MV-4-11 (cell line): ENCODE measurements at regions not wholly inside any gene's neighbourhood (a gene's known extent, or its start where the extent isn't known, plus 50 kb on each side); places are given as distances from the start of the nearest gene placed in this dataset.
A peak's percentile ranks its signal among the peaks of the same experiment; 100 is the strongest.
"Not testable (repeated sequence)": the region's sequence is repeated elsewhere in the genome, so short reads cannot be mapped to it uniquely, and the experiment has no call there.

Experiments
- DNase-seq: peaks from one replicate; lab custom pipeline; 2025; lab: John Stamatoyannopoulos, UW

GRCh38 chr6:144615870-144616269, 330.7 kb downstream of the UTRN start:
- no peak for DNase-seq

GRCh38 chr6:144617191-144617590, 332.1 kb downstream of the UTRN start:
- DNase-seq, result no peak

DNA sequence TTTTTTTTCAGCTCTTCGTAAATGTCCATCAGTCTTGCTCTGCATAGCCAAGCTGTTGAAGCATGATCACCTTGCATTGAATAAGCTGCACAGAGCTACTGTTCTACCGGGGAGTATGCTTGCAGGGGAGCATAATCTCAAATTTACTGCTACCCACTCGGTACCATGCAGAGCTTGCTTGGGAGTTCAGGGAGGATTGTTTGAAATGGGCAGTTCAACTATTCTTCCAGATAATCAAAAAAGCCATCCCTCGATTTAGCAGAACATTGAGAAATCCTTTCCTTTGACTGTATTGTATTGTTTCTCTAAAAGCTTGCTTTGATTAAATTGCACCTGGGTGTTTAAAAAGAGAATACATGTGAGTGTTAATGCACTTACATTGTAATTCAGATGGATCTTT, 332.6 kb downstream of the UTRN start:
- DNase-seq, result no peak

DNA sequence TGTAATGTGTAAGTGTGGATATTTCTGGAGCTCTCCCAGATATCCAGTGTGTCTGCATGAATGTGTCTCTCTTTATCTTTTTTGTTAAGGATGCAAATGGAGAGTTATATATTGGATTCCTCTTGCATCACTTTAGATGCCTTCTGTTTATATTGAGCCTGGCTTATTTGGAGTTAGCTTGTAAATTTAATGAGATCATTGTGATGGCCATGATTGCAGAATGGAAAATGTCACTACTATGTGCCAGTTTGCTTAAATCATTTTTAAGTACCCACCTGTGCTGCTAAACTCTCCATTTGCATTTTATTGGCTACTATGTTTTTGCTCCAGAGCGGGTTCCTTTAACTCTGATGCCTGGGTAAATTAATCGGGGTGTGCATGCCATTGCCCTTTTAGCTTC, 334.8 kb downstream of the UTRN start:
- DNase-seq, result no peak

DNA sequence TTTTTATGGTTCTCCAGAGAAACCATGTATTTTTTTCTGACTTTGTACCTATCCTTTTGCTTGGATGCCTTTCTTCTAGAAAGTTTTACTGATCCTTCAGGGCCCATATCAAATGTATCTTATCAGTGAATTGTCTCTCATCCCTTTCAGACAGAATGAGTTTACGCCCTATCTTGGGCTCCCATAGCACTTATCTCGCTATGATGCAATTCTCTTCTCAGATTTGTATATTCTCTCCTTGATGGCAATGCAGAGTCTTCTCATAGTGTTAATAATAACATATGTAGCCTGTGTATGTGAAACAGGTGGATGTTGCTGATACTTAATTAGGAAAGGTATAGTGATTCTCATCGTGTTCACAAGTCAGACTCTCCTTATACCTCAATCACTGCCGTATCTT, 336.2 kb downstream of the UTRN start:
- DNase-seq, result no peak

GRCh38 chr6:144624246-144624645, 339.1 kb downstream of the UTRN start:
- DNase-seq, result no peak

DNA sequence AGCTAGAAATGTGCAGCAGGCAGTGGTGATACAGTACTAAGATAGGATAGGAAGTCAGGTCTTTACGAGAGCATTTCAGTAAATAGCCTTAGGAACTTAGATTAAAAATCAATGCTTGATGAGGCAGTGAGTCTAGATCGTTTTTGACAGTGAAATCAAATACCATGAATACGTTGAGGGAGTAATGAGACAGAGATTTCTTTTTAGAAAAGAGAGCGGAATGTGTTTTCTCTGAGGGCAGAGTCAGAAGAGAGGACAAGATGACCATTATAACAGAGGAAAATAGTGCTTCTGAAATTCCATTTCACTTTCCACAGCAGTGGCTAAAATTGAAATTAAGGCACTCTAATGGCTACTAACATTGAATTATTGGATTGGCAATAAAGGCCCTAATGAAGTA, 339.6 kb downstream of the UTRN start:
- DNase-seq, result no peak

DNA sequence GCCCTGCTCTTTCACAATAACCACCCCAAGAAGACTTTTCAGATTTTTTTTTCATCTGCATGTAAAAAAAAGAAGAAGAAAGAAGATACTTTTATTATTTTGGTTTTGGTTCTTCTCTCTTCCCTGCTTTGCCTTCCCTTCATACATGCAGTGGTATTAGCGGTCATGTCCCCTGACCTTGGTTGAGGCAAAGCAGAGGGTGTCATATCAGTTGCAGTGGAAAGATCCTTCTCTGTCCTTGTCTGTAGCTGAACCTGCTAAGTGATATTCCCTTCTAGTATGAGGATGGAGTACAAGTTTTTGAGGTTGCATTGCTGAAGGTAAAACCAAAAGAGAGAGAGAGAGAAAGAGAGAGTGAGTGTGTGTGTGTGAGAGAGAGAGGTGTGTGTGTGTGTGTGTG, 345.7 kb downstream of the UTRN start:
- peak; percentile 83 for DNase-seq

DNA sequence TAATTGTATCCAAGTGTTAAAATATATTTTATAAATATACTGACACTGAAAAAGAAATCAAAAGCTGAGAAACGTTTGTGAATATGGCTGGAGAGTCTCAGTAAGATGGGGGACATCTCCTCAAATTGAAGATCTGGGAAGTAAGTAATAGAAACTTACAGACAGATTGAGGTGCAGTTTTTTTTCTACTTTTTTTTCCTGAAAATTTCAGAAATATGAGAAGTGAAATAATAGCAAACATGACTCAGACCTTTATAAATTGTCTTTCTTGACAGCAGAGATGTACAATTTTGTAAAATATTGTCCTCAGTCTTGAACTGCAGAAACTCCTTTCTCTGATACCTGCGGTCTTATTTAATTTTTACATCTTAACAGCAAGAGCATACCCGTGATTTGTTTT, 347.1 kb downstream of the UTRN start:
- DNase-seq, result peak; percentile 84

DNA sequence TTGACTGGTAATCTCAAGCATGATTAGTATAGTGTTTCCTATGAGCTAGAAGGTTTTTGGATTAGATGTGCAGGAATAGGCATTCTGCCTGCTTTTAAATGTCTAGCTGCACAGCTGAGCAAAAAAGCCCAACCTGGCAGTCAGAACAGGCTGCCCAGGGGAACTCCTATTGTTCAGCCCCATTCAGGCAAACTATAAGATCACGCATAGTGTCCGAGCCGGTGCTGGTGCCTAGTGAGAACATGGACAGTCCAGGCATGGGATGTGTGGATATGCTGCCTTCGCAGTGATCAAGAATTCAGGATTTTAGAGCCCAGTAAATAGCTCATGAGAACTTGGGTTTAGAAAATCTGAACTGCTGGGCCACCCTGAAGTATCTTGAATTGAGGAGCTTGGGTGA, 348.8 kb downstream of the UTRN start:
- DNase-seq, result no peak

GRCh38 chr6:144634371-144634770, 349.2 kb downstream of the UTRN start:
- no peak for DNase-seq

DNA sequence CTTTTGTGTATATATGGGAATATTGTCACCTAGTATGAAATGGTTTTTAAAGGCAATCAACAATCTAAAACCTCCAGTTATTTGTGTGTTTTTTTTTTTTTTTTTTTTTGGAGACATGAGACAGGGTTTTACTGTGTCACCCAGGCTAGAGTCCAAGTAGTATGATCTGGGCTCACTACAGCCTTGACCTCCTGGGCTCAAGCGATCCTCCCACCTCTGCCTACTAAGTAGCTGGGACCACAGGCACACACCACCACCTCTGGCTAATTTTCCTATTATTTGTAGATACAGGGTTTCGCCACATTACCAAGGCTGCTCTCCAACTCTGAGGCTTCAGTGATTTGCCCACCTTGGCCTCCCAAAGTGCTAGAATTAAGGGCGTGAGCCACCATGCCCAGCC, 349.9 kb downstream of the UTRN start:
- no peak for DNase-seq

DNA sequence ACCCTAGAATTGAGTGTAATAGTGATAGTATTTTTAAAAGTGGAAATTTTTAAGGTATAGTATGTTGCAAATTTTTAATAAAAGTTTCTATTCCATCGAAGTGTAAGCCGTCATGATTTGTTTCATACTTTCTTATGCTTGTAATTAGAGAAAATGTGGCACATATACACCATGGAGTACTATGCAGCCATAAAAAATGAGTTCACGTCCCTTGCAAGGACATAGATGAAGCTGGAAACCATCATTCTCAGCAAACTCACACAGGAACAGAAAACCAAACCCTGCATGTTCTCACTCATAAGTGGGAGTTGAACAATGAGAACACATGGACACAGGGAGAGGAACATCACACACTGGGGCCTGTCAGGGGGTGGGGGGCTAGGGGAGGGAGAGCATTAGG, 350.9 kb downstream of the UTRN start:
- DNase-seq, result not testable (repeated sequence)

DNA sequence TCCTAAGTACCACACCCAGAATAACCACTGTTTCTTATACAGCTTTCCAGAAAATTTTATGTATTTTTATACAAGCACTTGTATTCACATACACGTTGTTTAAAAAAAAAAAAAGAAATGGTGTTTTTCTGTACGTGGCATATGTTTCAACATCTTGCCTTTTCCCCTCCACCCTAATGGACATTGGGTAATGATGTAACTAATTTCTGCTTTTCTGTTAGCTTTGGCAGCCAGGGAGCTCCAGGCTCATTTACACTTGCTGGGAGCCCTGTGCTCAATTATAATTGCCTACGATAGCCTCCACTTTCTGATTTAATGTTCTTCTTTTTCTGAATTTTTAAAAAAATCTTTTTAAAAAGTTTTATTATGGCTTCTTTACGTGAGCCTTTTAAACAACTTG, 352.4 kb downstream of the UTRN start:
- peak; percentile 78 for DNase-seq

- no peak for DNase-seq
These were observed 354.5 kb downstream of the UTRN start for GRCh38 chr6:144639654-144640053.

DNA sequence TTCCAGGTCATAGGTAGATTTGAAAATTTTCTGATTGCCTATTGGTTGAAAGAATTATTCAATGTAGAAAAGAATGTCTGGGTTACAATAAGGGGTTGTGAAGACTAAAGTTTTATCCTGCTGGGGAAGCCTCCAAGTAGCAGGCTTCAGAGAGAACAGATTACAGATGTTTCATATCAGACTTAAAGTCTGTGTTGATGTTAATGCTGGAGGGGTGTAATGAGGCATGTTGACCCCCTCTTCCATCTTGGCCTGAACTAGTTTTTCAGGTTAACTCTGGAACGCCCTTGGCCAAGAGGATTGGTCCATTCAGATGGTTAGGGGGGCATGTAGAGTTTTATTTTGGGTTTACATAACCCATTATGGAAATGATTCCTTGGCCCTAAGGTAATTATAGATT, 356.2 kb downstream of the UTRN start:
- DNase-seq, result no peak

- DNase-seq, result no peak
These were observed 359.6 kb downstream of the UTRN start for GRCh38 chr6:144644776-144645175.

DNA sequence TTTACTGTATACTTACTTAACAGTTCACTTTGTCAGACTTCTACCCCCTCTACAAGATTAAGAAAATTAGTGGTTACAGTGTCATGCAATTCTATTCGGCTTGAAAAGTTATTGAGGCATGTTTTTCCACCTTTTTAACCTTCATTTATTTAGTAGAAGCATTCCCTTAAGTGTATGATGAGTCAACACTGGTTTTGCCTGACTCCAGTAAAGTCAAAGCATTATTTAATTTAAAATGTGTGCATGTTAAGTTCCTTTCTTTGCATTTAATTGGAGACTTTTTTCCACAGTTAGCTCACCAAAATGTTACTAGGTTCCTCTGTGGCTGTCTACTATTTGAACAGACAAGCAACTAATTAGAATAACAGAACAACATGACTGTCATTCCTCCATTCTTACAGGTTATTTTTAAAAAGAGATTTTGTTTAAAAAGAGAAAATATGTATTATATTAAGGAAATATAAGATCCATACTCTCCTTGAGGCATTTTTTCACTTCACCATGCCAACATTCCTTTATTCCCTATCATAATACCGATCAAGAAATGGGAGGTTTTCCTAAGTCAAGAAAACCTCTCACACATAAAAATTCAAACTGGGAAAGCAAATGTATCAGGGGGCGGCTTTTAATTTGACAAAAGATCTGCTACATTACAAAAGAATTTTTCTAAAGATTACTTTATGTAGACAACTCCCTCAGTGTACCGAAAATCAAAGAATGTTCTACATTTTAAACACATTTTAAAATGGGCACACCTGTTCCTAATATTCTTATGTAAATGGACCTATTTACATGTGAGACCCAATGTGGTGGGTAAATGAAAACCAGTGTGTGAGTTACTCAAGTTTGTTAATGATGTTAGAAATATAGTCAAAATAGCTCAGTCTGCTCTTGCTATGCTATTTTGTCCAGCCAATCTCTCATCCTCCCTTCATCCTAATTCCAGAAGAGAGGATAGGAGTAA, 361.2 kb downstream of the UTRN start:
- no peak for DNase-seq

DNA sequence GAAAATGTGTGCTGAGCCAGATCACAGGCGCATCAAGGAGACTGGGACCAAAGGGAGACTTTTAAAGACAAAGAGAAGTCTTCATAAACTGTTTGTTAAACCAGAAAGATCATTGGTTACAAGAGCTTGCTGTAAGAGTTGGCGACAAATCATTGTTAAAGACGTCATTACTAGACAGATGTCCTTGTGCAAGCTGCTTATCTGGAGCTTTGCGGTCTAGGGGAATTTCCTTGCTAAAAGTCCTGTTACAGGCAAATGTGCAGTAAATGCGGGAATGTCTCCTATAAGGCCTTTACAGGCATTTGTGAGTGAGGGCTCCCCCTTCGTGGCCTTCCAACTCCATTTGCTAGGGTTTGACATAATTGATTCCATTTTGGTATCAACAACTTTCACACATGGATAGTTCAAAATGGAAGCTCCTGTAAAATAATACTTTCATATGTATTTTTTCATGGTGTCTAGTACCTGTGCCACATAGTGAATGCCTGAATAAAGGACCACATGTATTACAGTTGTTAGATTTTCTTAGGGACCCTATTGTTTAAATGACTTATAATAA, 362.4 kb downstream of the UTRN start:
- DNase-seq, result no peak

- DNase-seq, result no peak
These were observed 363.0 kb downstream of the UTRN start for GRCh38 chr6:144647971-144648651.

DNA sequence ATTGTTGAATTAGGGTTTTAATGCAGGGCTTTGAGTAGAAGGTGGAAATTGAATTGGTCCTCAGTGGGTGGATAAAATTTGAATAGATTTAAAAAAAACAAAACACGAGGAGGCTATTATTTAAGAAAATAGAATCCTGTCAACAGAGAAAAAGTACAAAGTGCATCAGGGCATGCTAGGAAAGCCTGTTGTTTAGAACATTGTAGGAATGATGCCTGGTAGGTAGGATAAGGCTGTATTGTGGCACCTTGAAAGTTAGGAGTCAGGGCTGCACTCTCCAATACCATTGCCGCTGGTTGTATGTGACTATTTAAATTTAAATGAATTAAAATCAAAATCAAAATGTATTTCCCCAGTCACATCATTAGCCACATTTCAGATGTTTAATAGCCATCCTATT, 363.9 kb downstream of the UTRN start:
- DNase-seq, result no peak

DNA sequence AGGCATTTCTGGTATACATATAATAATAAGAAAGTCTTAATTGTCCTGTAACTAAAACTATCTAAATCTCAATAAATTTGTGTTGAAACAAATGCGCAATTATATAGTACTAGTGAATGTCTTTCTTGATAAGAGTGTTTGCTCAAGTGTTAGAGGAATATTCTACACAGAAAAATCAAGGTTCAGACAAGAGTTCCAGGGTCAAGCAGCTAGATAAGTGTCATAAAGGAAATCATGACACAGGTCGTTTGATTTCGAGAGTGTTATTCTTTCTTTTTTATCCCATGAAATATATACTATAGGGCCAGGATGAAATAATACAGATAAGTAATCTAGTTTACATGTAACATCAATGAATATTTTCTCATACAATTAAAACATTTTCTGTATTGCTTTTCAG, 366.1 kb downstream of the UTRN start:
- DNase-seq, result no peak

GRCh38 chr6:144652292-144652891, 367.3 kb downstream of the UTRN start:
- DNase-seq, result no peak
